ENCODE measurements at regions not wholly inside any gene's neighbourhood (a gene's known extent, or its start where the extent isn't known, plus 50 kb on each side); places are given as distances from the start of the nearest gene placed in this dataset.
"Not testable (repeated sequence)": the region's sequence is repeated elsewhere in the genome, so short reads cannot be mapped to it uniquely, and the experiment has no call there.

GRCh38 chr4:117700111-117700892 lies 334.0 kb upstream of the NDST3 start:
- no peak for DNase-seq

DNA sequence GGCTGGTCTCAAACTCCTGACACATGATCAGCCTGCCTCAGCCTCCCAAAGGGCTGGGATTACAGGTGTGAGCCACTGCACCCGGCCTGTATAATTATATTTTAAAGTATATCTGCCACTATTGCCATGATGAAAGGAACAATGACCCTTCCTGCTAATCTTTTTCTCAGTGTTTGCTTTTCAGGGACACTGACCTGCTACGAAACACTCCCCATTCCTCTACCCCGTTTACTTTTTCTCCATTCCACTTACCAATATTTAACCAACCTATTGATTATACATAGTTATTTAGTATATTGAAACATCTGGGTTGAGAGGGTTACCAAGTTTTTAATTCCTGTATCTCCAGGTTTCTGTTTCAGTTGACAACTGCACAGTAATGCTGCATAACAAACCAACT lies 331.9 kb upstream of the NDST3 start:
- DNase-seq, result no peak

- DNase-seq, result no peak
These were observed 329.6 kb upstream of the NDST3 start for GRCh38 chr4:117704721-117705120.

DNA sequence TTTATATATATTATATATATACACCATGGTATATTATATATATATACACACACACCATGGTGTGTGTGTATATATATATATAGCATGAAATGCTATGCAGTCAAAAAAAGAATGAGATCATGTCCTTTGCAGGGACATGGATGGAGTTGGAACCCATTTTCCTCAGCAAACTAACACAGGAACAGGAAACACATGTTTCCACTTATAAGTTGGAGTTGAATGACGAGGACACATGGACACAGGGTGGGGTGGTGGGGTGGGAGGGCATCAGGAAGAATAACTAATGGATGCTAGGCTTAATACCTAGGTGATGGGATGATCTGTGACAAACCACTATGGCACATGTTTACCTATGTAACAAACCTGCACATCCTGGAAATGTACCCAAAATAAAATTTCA lies 293.6 kb upstream of the NDST3 start:
- DNase-seq, result no peak

DNA sequence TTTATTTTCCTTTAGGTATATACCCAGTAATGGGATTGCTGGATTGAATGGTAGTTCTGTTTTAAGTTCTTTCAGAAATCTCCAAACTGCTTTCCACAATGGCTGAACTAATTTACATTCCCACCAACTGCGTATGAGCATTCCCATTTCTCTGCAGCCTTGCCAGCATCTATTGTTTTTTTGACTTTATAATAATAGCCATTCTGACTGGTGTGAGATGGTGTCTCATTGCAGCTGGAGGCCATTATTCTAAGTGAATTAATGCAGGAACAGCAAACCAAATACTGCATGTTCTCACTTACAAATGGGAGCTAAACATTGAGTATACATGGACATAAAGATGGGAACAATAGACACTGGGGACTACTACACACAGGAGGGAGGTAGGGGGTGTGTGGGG lies 288.9 kb upstream of the NDST3 start:
- not testable (repeated sequence) for DNase-seq

DNA sequence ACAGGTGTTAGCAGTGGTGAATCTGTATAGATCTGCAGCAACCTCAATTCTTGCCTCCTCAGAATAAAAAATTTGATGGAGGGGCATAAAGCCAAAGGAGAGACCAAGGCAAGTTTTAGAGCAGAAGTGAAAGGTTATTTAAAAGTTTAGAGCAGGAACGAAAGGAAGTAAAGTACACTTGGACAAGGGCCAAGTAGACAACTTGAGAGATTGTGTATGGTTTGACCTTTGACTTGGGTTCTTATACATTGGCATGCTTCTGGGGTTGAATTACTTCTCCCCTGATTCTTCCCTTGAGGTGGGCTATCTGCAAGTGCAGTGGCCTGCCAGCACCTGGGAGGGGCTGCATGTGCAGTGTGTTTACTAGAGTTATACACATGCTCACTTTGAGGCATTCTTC lies 278.8 kb upstream of the NDST3 start:
- DNase-seq, result no peak

DNA sequence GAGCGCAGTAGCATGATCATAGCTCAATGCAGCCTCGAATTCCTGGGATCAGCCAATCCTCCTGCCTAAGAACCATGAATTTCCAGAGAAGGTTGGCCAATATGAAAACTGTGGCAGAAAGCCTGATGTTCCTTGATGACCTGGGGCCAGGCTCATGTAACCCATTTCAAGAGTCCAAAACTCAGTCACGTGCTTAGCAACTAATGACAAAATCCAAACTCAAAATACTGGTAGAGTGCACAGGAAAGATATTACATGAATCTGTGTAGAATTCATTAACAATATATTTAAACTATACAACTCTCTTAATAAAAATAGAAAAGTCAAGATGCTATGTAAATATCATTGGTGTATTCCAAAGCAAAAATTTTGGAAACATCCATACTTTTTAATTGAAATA lies 265.7 kb upstream of the NDST3 start:
- no peak for DNase-seq

DNA sequence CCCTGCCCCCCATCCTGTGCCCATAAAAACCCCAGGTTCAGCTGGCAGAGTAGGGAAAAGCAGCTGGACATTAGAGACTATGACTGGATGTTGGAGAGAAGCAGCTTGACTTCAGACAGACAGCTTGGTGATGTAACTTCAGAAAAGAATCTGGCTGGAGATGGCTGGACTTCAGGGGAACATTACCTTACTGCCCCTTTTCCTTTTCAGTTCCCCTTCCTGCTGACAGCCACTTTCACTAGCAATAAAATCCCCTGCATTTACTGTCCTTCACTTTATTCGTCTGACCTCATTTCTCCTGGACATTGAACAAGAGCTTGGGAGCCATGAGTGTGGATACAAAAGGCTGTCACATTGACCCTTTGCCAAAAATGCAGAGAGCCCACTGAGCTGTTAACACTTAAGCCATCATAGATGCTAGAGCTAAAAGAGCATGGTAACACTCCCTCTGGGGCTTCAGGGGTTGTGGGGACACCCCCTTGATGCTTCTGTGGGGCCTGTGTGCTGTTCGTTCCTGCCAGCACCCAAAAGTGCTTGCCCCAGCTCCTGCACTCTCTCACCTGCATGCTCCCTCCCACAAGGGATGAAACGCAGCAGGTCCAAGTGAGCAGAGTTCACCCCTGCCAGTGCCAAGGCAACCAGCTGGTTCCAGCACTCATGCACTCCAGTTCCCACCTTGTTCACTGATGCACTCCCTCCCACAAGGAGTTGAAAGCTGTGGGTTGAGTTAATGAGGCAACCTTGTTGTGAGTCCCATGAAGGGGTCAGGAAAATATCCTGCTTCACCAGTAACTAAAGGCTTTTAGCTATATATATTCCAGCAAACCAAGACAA lies 263.8 kb upstream of the NDST3 start:
- DNase-seq, result no peak

GRCh38 chr4:117771647-117772337 lies 262.5 kb upstream of the NDST3 start:
- DNase-seq, result no peak

DNA sequence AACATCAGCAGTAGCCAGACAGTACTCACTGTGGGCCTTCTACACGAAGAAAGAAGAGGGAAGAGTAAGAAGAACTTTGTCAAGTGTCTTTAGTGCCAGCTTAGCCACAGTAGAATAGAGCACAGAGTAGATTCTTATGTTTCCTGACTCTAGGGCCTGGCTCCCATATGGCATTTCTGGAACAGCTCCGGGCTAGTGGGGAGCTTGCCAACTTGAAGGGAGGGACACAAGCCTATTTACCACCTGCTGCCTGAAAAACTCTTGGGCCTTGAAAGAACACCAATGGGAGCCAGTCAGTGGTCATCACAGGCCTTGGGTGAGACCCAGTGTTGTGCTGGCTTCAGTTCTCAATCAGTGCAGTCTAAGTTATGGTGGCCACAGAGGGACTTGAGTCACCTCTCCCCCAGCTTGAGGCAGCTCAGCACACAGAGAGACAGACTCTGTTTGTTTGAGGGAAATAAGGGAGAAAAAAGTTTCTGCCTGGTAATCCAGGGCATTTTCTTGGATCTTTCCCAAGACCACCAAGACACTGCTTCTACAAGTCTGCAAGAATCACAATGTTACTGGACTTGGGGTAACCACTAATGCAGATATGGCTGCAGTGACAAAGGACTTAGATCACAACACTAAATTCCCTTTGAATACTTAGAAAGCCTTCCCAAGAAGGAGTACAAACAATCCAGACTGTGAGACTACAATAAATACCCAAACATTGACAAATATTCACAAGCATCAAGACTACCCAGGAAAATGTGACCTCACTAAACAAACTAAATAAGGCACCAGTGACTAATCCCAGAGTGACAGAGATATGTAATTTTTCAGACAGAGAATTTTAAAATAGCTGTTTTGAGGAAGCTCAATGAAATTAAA lies 261.0 kb upstream of the NDST3 start:
- DNase-seq, result no peak

- no peak for DNase-seq
These were observed 256.6 kb upstream of the NDST3 start for GRCh38 chr4:117777721-117778120.

DNA sequence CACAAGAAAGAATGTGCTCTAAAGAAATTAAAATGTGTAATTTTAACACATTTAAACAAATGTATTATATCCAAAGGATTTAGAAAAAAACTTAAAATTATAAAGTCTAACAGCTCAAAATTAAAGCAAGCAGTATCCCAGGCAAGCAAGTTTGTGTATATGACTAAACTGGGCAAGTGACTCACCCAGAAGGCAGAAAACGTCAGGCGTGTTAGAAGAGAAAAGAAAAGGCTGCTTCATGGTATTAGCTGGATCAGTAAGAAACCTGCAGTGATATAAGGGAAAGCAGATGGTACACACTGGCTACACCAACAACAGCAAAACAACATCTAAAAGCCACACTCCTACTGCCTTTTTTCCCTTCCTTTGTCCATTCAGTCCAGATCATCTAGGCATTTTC lies 250.6 kb upstream of the NDST3 start:
- DNase-seq, result no peak

- no peak for DNase-seq
These were observed 250.0 kb upstream of the NDST3 start for GRCh38 chr4:117784266-117784665.

GRCh38 chr4:117786566-117786965 lies 247.7 kb upstream of the NDST3 start:
- no peak for DNase-seq

GRCh38 chr4:117793845-117794480 lies 240.3 kb upstream of the NDST3 start:
- no peak for DNase-seq

GRCh38 chr4:117796677-117797076 lies 237.6 kb upstream of the NDST3 start:
- DNase-seq, result no peak

DNA sequence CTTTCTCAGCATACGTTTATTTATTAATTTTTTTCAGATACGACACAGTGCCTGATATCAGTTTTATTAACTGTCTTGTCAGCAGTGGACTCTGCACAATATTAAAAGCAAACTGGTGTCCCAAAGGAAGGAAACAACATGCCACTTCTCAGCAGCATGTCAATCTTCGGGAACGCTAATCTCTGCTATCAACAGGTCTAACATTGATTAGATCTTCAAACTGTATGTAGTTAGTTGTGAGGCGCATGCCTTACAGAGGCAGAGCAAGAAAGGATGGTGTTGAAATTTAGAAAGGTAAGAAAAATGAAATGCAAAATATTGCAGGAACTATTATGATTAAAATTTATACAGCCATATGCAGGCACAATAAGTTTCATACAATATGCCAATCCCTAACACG lies 233.7 kb upstream of the NDST3 start:
- no peak for DNase-seq

- DNase-seq, result no peak
These were observed 232.5 kb upstream of the NDST3 start for GRCh38 chr4:117801756-117802155.

DNA sequence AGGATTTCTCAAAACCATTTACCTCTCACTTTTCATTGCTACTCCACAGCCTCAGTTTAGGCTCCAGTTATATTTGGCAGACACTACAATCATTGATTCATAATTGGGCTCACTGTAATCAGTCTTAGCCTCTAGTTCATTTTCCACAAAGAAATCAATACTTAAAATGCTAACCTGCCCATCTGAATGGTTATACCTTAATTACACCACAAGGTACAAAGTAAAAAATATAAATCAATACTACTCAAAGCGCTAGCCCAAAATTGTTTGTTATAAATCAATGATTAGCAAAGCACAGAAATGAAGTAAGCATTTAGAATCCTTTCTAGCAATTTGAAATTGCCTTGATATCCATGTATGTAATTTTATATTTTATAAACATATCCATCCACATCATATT lies 222.6 kb upstream of the NDST3 start:
- DNase-seq, result no peak

DNA sequence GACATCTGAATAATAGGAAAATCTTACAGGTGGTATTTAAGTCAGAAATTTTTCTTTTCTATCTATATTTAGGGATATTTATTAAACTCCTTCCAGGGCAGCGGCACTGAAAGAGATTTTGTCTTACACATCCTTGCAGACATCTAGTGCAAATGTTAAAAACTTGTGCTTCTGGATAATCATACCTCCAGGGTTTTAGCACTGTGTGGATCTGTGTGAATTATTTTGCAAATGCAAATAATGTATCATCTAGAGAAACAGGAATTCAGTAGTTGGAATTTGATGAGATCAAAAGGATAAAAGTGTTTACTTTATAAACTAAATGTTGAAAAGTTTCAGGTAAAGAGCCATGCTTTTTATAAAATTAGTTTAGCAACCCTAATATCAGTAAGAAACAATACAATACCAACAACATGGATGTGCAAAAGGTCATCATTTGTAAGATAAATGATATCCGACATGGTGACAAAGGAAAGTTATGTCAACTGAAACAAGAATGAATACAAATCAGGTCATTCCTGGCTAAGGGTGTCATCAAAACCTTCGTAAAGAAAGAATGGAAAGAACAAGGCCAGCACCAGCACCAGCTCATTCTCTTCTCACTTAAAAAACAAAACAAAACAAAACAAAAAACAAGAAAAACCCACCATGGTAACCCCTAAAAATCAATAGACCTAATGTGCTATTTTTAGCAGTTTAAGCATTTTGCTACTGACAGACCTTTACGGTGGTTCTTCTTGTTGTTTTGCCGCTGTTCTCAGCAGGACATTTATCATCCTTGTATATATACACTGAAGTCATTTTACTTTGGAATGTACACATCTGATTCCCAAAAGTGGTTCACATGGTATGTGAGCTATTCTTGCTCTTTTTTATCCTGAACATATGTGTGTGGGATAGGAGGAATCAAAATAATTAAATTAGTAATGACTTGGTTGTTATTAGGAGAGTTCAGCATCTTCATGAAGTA lies 219.7 kb upstream of the NDST3 start:
- no peak for DNase-seq

DNA sequence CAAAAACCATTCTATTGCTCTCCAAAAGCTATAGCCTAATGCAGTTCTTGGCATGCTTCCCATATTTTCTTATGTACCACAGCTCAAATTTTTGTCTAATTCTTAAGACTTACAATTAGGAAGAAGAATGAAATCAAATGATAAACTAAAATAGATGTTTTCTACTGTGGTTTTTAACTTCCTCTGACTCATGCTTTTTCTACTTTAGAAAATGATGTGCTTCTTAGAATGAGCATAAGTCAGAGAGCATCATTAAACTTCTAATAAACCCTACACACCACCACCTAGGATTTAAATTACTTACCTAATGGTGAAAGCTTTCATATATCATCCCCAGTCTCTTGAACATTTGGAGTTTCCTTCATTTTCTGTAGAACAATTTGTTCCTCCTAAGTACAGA lies 217.0 kb upstream of the NDST3 start:
- no peak for DNase-seq

Data from NCI-H510A treated with DMSO at 0.1 percent for 48 hours (cell line).